HT-29 (cell line): ENCODE measurements at regions not wholly inside any gene's neighbourhood (a gene's known extent, or its start where the extent isn't known, plus 50 kb on each side); places are given as distances from the start of the nearest gene placed in this dataset.
"Not testable (repeated sequence)": the region's sequence is repeated elsewhere in the genome, so short reads cannot be mapped to it uniquely, and the experiment has no call there.

Experiments used
- DNase-seq: peaks from one replicate; pipeline ENCODE4 v3.0.0-alpha.2; 2015; ENCODE audit warnings: low spot score

GRCh38 chr6:781350-781961 lies 88.5 kb upstream of the EXOC2 start:
- DNase-seq: no peak

- no peak for DNase-seq
Observed at GRCh38 chr6:780706-781105, 87.8 kb upstream of the EXOC2 start.

GRCh38 chr6:776951-777350 lies 84.0 kb upstream of the EXOC2 start:
- DNase-seq: no peak

- no peak for DNase-seq
Observed at GRCh38 chr6:776528-776931, 83.6 kb upstream of the EXOC2 start.

GRCh38 chr6:775863-776262 lies 82.9 kb upstream of the EXOC2 start:
- no peak for DNase-seq

DNA sequence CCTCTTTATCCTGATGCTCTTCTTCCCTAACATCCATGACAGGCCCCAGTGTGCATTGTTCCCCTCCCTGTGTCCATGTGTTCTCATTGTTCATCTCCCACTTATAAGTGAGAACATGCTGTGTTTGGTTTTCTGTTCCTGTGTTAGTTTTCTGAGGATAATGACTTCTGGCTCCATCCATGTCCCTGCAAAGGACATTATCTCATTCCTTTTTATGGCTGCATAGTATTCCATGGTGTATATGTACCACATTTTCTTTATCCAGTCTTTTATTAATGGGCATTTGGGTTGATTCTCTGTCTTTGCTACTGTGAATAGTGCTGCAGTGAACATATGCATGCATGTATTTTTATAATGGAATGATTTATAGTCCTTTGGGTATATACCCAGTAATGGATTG lies 78.7 kb upstream of the EXOC2 start:
- DNase-seq: not testable (repeated sequence)

DNA sequence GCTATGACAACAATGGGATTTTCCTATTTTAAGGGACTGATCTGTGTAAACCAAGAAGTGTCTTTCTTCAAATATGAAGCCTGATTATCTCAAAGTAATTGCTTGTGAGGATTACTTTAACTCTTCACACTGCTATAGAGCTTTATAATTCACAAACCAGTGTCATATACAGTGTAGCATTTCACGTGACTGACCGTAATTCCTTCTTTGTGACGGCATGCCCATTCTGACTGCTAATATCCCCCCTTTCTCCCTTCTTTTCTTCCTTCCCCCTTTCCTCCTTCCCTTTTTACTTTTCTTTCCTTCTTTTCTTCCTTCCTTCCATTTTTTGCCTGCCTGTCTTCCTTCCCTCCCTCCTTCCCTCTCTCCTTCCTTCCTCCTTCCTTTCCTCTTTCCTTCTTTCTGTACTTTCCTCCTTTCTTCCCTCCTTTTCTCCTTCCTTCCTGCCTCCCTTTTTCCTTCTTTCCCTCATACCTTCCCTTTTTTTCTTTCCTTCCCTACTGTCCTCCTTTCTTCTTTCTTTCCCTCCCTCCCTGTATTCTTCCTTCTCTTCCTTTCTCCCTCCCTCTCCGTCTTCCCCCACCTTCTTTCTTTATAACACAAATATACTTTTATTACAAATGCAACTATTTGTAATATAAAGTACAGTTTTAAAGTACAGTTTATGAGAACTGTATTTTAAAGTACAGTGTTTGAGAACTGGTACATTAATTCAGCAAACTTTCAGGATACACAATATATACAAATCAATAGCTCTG lies 75.0 kb upstream of the EXOC2 start:
- no peak for DNase-seq

DNA sequence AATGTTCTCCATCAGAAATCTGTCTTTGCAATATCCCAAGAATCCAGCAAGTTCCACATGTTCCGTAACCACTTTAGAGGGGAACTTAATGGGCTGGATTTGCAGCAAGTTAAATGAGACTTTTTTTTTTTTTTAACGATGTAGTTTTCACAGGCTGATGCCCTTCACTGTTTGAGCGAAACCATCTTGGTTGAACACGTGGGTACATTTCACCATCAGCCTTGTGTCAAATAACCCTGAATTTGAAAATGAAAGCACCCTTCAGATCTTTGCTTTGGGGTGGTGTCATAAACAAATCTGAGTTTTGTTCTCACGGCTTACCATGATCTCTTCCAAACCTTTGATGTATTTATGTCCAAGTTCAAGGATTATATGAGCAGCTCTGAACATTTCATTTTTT lies 73.7 kb upstream of the EXOC2 start:
- no peak for DNase-seq

GRCh38 chr6:761997-762396 lies 69.1 kb upstream of the EXOC2 start:
- DNase-seq: no peak

GRCh38 chr6:760982-761955 lies 68.3 kb upstream of the EXOC2 start:
- DNase-seq: no peak

DNA sequence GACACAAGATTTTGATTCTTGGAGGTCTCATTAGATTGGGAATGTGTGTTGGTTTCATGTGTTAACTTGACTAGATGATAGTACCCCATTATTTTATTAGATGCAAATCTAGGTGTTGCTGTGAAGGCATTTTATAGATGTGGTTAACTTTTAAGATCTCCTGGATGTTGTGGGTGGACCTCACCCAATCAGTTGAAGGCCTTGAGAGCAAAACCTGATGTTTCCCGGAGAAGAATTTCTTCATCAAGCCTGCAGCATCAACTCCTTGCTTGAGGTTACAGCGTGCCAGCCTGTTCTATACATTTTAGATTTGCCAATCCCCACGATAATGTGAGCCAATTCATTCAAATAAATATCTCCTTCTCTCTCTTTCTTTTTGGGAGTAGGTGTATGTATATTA lies 66.8 kb upstream of the EXOC2 start:
- DNase-seq: no peak

GRCh38 chr6:756224-756623 lies 63.3 kb upstream of the EXOC2 start:
- no peak for DNase-seq

DNA sequence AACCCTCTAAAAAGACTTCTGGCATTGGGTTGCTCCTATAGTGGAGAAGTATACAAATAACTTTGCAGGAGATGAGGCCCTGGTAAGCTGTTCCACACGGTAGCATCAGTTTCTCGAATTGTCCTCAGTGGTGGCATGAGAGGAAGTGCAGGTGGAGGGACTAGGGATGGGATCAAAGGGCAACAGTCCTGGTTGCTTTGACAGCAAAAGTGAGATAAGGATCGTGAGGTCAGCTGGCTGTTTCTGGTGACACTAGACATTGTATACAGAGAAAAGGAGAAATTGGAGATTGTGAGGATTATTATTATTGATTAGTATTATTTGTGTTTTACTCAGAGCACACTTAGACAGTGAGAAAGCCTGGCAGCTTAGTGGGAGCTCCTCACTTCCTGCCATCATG lies 61.3 kb upstream of the EXOC2 start:
- no peak for DNase-seq

- no peak for DNase-seq
Observed at GRCh38 chr6:753486-753885, 60.5 kb upstream of the EXOC2 start.

- DNase-seq: no peak
Observed at GRCh38 chr6:752438-752837, 59.5 kb upstream of the EXOC2 start.

- no peak for DNase-seq
Observed at GRCh38 chr6:751765-752164, 58.8 kb upstream of the EXOC2 start.

DNA sequence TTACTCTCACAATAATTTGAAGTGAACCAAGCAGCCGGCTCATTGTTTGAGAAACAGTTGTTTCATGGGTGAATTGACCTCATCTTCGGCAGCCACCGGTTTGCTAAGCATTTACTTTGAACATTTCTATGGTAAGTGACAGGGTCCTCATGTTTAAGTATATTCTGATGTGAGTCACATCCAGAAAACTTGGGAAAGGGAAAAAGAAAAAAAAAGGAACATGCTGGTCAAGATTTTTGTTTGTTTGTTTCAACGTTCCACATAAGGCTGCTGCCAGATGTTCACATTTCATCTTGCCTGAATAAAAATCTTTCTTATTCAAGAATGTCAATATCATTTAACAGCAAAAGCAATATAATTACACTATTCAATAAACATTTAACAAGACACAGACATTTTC lies 55.0 kb upstream of the EXOC2 start:
- DNase-seq: no peak

DNA sequence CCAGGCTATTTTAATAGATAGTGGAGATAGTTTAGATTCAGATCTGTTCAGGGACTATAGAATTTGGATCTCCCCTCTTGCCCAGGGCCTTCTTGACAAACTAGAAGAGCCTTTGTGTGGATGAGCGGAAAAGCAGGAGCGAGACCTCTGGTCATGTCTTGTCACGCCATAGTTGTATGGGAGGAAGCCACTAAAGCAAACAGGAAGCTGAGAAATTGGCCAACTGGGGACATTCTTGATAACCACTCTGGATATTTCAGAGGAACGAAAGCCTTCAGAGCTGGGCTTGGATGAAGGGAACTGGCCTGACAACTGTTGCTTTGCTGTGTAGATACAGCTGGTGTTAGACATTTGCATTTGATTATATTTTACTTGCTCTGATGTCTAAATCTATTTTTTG lies 54.1 kb upstream of the EXOC2 start:
- DNase-seq: no peak

DNA sequence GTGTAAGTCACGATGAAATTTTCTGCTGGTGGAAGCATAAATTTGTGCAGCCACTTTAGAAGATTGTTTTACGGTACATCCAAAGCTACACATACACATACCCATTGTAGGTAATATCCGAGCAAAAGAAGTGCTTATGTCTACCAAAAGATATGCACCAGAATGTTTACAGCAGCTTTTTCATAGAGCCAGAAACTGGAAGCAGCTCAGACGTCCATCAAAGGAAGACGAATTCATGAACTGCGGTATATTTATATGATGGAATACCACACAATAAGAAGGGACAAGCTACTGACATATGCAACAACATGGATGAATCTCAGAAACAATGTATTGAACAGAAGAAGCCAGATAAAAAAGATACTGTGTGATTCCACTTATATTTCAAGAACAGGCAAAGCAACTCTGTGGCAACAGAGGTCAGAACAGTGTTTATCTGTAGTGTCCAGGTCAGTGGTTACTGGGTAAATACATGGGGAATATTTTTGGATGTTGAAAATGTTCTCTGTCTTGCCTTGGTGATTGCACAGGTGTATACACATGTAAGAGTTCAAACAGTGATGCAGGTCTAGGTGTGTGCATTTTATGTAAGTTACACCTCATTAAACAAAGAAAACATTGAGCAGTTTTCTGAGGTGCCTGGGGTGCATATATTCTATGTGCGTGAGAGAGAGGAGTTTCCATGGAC lies 51.9 kb upstream of the EXOC2 start:
- no peak for DNase-seq

- no peak for DNase-seq
Observed at GRCh38 chr6:743320-744096, 50.6 kb upstream of the EXOC2 start.
